HG03354 (cell line): ENCODE measurements at regions not wholly inside any gene's neighbourhood (a gene's known extent, or its start where the extent isn't known, plus 50 kb on each side); places are given as distances from the start of the nearest gene placed in this dataset.

Experiments used
- ATAC-seq: cut with Tn5 transposase; IDR thresholded peaks from one replicate; pipeline ENCODE4 v1.9.1; 2021; ENCODE audit warnings: mild to moderate bottlenecking; ENCODE audit not compliant: unreplicated experiment, poor library complexity, severe bottlenecking

- ATAC-seq, result no peak
Observed at GRCh38 chr1:221316491-221317056, 425.3 kb downstream of the DUSP10 start.

DNA sequence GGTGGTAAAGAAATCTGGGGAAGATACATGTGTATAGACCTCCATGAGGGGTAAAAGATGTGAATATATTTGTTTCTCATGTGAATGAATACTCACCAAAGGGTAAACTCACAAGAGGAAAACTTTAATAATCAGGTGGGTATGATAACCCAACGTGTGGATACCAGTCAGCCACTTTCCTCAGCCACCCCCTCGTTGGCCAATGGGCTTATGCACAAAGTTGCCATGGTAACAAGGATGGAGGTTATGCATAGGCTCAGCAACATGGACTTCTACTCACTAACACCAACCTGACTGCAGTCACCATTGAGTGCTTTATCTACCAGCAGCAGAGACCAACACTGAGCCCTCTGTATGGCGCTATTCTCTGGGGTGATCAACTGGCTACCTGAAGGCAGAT is 424.4 kb downstream of the DUSP10 start:
- no peak for ATAC-seq

DNA sequence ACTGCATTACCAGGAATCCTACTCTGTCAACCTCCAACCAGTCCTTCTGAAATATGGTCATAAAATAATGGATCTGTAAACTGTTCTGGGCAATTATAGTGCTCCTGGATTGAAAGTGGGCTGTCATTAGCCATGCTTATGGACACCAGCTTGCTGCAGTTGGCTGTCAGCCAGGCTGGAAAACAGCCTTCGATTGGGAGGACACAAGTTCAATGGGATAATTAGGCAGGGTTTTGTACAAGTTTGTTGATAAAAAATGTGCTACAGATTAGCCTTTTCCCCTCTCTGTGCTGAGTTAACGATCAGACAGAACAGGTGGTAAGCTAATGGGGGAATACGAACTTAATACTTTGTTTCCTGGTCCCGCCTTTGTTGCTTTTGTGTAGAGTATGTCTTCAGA is 413.9 kb downstream of the DUSP10 start:
- ATAC-seq, result no peak

- ATAC-seq, result no peak
Observed at GRCh38 chr1:221328371-221328770, 413.5 kb downstream of the DUSP10 start.

GRCh38 chr1:221331273-221332183 is 410.4 kb downstream of the DUSP10 start:
- no peak for ATAC-seq

- ATAC-seq, result no peak
Observed at GRCh38 chr1:221334062-221334461, 407.8 kb downstream of the DUSP10 start.

DNA sequence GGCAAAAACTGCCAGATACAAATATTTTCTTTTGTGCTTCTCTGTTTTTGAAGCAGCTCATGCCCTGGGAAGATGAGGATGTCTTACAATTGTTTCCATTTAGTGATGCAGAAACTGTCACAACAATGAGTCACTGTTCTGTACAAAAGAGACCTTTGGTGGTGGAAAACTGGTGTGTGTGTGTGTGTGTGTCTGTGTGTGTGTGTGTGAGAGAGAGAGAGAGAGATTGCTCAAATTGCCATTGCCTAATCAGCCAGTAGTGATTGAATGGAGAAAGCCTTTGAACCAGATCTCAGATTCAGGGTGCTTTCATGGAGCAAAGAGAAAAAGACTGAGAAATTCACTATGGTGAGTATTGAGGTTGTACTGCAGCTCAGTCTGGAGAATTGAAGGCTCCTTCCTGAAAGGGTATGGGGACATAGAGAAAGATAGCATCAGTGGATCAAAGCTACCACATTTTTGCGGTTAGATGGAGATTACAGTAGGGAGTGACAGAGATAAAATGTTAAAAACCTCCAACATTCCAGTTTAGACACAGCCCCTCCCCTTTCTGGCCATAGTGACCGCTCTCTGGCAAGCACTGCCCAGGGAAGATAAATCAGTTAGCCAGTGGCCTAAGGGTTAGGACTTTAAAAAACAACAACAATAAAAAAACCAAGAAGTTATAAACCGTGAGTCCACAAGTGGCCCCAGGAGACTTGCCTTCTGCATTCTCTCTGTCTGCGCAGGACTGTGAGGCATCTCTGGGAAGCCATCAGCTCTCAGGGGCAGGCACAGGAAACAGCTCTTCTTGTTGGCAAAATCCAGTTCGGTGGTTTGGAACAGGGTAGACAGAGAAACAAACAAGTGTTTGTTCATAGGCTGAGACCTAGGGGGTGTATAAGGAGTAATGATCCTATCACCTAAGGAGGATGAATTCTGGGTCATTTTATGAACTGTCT is 406.5 kb downstream of the DUSP10 start:
- ATAC-seq, result no peak

DNA sequence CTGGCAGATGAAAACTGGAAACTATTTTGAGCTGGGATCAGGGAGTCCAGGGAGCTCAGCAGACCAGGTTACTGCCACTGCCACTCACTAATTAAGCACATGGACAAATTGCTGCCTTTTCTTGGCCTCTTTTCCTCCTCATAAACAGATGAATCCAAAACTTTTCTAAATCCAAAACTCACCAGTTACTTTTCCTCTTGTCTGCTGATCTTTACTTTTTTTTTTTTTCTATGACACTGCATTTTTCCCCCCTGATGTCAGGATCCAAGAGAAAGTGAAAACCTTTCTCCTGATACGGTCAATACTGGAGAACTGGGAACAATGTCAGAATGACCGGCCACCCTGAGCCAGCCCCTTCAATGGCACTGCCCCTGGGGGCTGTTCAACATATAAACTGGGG is 405.8 kb downstream of the DUSP10 start:
- ATAC-seq, result no peak

DNA sequence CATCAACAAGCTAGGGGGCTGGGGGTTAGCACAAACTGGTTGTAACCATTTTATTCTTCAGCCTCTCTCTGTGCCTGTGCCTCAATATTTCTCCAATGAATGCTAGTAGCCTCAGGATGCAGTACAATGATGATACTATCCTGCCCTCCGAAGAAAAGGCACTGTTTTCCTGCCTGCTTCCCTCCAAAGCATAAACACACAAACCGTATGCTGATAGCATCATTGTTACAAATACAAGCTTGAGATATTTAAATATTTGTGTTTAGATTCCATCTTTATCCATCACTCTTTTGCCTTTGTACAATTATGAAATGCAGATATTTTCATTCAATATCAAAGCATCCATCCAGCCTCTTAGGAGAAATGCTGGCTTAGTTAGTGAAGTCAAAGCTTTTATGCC is 404.8 kb downstream of the DUSP10 start:
- no peak for ATAC-seq

- no peak for ATAC-seq
Observed at GRCh38 chr1:221343136-221343535, 398.8 kb downstream of the DUSP10 start.

DNA sequence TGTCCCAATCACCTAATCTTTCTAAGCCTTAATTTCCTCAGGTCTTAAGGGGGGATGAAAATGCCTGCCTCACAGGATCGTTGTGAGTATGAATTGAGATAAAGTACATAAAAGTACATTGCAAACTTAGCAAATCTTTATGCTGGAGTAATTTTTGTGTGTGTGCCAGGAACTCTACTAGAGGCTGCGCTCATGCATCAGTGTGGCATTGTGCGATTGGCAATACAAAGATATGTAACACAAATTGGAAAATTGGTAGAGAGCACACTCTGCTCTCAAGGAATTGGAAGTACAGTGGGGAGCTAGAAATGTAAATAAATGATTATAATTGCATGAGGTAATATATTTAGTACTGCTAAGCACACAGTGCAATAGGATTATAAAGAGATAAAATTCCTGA is 398.3 kb downstream of the DUSP10 start:
- ATAC-seq, result no peak

DNA sequence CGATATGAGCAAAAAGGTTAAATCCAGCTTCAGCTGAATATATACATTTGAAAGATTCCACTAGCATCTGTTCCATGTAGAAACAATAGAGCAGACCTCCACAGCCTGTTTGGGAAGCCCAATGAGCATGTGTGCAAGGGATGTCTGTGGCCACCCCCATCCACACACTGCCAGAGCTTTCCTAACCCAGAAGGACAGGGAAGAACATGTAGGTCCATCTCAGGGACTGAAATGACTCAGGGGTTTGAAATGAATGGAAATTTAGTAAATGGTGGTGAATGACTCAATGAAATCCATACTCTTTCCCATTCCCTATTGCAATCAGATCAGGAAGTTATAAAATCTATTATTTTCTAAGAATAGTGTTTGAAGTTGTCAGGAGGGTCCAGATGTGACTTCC is 397.2 kb downstream of the DUSP10 start:
- ATAC-seq, result no peak

DNA sequence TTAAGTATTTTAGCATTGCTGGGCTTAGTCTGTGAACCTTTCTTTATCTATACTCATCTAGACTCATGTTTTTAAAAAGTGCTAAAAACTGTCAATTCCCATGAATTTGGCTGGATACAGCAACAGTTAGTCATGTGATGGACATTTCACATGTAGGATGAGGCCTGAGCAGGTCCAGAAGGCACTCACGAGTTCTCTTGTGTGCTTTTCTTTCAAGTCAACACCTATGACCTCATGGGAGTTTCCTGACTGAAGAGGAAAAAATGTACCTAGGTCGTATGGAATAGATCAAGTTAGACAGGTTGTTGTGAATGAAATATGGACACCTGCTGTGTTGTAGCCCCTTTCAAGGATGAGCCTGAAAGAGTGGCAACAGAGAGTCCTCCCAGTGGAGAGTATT is 394.2 kb downstream of the DUSP10 start:
- ATAC-seq, result no peak

GRCh38 chr1:221350091-221350490 is 391.8 kb downstream of the DUSP10 start:
- ATAC-seq, result no peak

DNA sequence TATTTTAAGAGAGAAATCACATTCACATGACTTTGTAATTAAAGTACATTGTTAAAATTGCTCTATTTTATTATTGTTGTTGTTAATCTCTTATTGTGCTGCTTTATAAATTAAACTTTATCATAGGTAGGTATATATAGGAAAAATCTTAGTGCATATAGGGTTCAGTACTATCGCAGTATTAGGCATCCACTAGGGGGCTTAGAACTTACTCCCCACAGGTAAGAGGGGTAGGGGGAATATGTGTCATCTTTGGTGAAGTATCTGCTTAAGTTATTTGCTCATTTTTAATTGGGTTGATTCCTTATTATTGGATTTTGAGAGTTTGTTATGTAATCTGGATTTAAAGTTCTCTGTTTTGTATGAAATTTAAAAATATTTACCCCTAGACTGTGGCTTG is 385.2 kb downstream of the DUSP10 start:
- no peak for ATAC-seq

- ATAC-seq, result peak; percentile 85
Observed at GRCh38 chr1:221363039-221363438, 378.9 kb downstream of the DUSP10 start.

DNA sequence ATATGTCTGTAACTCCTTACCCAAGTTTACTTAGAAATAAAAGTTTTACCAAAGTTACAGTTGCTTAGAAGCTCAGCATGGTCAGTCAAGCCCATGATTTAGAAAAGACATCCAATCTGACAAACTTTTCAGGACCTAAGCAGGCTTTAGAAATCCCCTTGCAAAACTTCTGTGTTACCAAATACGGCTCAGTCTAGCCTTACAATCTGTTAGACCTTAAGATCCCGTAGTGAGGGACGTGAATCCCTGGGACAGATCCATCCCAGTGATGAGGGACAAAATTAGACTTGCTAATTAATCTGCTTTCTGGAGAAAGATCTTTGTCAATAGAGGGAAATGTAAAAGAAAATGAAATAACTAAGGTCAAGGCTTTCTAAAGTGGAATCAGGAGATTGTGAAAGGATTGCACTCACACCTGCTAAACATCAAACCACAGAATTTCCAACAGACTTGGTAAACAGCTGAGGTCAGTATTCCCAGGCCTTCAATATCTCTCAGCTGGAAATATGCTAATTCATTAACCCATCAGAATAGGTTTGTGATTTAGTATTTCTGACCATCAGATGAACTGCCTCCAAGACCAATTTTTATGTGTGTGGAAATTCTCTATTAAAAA is 375.3 kb downstream of the DUSP10 start:
- ATAC-seq, result no peak

DNA sequence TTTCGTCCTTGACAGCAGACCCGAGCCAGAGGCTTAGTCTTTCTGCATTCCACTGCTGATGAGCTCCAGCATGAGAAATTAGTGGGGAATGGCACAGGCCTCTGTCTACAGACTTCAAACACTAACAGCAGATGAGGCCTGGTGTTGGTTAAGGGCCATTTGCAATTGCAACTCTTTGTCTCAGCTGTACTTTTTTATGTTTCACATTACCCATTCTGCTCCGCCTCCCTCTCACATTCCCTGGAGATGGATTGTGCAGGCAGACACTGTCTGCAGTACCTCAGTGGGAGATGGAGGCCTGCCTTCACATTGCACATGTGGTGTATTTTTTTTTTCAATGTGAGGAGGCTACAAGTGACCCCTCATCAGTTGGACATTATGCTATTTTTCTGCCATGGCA is 370.2 kb downstream of the DUSP10 start:
- ATAC-seq, result no peak

- no peak for ATAC-seq
Observed at GRCh38 chr1:221373795-221374194, 368.1 kb downstream of the DUSP10 start.

GRCh38 chr1:221376286-221376685 is 365.6 kb downstream of the DUSP10 start:
- ATAC-seq, result no peak
